ENCODE measurements at regions not wholly inside any gene's neighbourhood (a gene's known extent, or its start where the extent isn't known, plus 50 kb on each side); places are given as distances from the start of the nearest gene placed in this dataset.

DNA sequence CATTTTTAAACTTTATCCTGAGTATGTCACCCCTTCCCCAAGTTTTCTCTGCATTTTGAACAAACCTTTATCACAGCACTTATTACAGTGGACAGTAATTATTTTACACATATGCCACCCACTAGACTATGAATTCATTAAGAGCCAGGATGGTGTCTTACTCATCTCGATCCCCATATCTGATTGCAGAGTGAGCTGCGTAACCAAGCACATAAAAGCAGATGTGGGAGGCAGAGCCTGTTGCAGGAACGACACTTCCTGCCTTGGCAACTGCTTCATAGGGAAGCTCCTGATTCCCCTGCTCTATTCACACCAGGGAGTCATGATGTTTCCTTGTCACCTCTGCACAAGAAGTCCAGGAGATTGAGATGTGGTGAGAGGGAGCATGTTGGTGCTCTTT lies 91.1 kb downstream of the MINAR1 start:
- TF ChIP-seq, protein P1, sequence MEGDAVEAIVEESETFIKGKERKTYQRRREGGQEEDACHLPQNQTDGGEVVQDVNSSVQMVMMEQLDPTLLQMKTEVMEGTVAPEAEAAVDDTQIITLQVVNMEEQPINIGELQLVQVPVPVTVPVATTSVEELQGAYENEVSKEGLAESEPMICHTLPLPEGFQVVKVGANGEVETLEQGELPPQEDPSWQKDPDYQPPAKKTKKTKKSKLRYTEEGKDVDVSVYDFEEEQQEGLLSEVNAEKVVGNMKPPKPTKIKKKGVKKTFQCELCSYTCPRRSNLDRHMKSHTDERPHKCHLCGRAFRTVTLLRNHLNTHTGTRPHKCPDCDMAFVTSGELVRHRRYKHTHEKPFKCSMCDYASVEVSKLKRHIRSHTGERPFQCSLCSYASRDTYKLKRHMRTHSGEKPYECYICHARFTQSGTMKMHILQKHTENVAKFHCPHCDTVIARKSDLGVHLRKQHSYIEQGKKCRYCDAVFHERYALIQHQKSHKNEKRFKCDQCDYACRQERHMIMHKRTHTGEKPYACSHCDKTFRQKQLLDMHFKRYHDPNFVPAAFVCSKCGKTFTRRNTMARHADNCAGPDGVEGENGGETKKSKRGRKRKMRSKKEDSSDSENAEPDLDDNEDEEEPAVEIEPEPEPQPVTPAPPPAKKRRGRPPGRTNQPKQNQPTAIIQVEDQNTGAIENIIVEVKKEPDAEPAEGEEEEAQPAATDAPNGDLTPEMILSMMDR (IDR thresholded peaks at IDR 0.05): no peak

DNA sequence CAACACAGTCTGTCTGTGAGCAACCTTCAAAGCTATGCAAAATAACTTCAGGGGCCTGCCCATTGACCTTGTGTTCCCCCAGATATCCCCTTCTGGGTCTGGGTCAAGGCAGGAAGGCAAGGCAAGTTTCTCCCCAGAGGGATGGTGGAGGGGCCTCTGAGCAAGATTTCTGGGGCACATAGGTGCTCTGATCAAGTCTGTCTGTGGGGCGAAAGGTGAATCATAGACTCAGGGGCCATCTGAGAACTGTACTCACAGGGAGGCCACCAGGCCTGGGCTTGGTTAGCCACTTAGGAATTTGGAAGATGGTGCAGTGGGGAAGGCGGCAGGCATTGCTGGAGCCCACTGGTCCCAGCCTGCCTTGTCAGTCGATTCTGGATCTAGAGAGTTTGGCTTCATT lies 92.4 kb downstream of the MINAR1 start:
- TF ChIP-seq, protein P1 (IDR thresholded peaks at IDR 0.05): no peak

DNA sequence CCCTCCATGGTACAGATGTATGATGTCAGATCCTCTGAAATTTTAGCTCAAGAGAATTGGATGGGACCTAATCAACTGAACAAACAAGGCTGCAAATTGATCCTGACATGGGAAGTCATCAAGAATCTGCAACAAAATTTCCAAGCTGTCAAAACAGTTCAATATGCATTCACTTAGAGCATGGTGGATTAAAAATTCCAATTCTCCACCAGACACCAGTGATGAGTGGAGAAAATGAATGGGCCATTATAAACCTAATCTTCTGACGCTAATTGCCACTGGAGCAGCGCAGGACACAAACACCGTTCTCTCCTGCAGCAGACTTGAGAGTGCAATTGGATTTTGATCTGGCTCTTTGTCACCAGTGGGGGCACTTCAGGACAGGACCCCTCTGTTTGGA lies 94.2 kb downstream of the MINAR1 start:
- TF ChIP-seq, protein P1 (IDR thresholded peaks at IDR 0.05): no peak

DNA sequence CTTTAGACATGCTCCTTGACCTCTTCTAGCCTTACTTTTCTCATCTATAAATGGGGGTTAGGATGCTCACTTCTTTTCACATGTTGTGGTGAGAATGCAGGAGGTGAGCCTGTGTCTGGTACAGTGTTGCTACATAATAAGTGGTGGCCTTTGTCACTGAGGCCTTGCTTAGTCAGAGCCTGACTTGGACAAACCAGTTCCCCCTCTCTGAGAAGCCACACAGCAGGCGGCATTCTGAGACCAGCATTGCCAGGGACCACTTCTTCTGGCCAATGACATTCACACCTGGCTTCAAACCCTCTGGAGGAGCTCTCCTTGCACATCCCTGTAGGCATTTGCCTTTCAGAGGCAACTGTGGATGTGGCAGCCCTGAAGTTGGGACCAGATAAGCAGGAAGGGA lies 95.7 kb downstream of the MINAR1 start:
- TF ChIP-seq, protein P1 (IDR thresholded peaks at IDR 0.05): no peak

DNA sequence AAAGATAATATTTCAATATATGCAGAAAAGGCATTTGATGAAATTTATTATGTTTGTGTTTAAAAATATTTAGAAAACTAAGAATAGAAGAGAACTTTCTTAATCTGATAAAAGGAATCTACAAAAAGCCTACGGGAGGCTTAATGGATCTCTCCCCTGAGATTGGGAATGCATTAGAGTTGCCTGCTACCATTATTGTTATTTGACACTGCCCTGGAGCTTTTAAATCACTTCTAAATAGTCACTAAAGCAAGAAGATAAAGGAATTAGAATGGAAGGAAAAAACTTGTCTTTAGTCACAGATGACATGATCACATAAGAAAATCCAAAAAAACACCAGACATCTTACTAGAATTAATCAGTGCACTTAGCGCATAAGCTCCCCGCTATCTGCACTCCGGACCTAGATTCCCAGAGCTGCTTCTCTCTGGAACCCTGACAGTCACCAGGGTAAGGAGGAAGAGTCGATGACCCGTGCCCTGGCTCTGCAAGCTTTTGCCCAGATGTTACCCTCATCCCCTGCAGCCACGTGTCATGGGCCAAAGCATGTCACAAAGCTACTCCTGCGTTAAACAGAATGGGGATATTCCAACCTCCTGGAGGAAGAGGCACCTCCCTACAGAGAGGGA lies 97.1 kb downstream of the MINAR1 start:
- TF ChIP-seq, protein P1 (IDR thresholded peaks at IDR 0.05): no peak

DNA sequence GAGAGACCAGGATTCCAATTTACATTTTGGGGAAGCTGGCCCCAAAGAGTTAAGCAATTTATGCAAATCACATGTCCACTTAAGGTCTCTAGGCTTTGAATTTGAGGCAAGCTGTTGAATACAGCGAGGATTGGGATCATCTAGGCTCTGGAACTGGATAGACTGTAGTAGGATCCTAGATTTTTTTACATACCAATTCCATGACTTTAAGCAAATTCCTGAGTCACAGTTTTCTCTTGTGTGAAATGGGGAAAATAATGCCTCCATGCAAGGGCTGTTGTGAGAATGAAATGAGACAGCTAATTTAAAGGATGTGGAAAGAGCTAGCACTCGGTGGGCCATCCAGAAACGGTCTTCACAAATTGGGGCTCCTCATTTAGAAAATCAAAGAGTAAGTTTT lies 103.4 kb downstream of the MINAR1 start:
- TF ChIP-seq, protein P1 (IDR thresholded peaks at IDR 0.05): no peak

DNA sequence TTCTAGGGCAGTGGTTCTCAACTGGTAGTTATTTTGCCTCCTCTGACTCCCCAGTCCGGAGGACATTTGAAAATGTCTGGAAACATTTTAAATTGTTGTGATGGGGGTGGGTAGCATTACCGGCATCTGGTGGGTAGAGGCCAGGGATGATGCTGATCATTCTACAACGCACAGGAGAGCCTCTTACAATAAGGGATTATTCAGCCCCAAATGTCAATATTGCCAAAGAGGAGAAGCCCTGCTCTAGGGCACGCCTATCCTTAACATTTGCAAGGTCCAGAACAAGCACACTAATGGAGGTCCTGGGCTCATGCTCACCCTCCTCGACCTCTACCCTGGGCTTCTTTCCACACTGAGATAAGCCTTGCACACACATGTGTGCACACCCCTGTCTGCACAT lies 106.4 kb downstream of the MINAR1 start:
- TF ChIP-seq, protein P1 (IDR thresholded peaks at IDR 0.05): no peak

DNA sequence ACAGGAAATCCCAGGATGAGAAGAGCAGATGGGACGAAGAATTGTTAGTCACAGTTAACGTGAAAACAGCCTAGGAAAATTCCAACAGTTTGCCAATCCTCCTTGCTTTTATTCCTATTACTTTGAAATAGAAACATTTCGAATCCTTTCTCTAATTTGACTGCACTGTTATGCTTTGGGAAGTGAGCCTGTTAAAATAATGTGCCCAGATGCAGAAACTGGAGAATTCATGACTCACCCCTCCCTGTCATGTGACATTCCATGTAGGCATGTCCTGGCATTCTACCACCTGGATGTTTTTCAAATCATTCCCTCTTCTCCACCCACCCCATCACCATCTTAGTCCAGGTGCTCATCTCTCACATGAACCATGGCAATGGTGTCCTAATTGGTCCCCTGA lies 107.3 kb downstream of the MINAR1 start:
- TF ChIP-seq, protein P1 (IDR thresholded peaks at IDR 0.05): no peak

Measured in LNCAP (cell line).